ENCODE measurements at regions not wholly inside any gene's neighbourhood (a gene's known extent, or its start where the extent isn't known, plus 50 kb on each side); places are given as distances from the start of the nearest gene placed in this dataset.

DNA sequence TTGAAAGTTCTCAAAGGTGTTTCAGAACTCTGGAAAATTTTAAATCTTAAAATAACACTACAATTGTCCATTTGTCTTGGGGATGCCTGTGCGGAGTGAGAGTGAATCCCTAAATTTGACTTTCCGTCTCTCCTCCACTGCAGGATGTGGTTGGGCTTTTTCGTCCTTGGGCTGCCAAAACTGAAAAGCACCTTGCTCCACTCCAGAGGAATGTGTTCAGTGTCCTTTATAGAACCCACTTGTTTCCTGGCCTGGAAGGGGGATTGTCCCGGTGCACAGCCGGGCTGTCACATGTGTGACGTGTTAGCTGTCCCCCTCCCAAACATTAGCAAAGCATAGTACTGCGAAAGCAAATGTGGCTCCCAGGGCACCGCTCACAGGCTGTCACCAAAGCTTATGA lies 69.6 kb upstream of the ATP10A start:
- Histone ChIP-seq H3K27me3 (replicated peaks in 1 of 7) (peaks cover 0 to 20% (median 0%) of the 10 kb centered on the region in 7 donors), H3K9me3 (peaks cover 0 to 23% (median 13%) of the 10 kb centered on the region in 8 donors), H3K27ac (no peak overlapping the region), H3K36me3 (no peaks in the 10 kb centered on the region), H3K4me3 (no peak overlapping the region), H3K4me1 (peaks cover 0 to 8% (median 0%) of the 10 kb centered on the region in 6 donors)
- no peak for TF ChIP-seq POLR2AphosphoS5 (IDR thresholded peaks at IDR 0.05)
- TF ChIP-seq POLR2A (IDR thresholded peaks at IDR 0.05): no peak
- TF ChIP-seq, protein P1, sequence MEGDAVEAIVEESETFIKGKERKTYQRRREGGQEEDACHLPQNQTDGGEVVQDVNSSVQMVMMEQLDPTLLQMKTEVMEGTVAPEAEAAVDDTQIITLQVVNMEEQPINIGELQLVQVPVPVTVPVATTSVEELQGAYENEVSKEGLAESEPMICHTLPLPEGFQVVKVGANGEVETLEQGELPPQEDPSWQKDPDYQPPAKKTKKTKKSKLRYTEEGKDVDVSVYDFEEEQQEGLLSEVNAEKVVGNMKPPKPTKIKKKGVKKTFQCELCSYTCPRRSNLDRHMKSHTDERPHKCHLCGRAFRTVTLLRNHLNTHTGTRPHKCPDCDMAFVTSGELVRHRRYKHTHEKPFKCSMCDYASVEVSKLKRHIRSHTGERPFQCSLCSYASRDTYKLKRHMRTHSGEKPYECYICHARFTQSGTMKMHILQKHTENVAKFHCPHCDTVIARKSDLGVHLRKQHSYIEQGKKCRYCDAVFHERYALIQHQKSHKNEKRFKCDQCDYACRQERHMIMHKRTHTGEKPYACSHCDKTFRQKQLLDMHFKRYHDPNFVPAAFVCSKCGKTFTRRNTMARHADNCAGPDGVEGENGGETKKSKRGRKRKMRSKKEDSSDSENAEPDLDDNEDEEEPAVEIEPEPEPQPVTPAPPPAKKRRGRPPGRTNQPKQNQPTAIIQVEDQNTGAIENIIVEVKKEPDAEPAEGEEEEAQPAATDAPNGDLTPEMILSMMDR (IDR thresholded peaks at IDR 0.05 in 8 of 11, conservative IDR thresholded peaks at IDR 0.05 in 3 of 11): no peak
- 78 to 87% (median 82%) methylated on average over 7 to 8 of the region's 8 CpGs for WGBS, 5 donors
- intact Hi-C loops (cut with DNase I; ENCODE audit: low total_unique reads): no loop called here
- DNase-seq: no peak

DNA sequence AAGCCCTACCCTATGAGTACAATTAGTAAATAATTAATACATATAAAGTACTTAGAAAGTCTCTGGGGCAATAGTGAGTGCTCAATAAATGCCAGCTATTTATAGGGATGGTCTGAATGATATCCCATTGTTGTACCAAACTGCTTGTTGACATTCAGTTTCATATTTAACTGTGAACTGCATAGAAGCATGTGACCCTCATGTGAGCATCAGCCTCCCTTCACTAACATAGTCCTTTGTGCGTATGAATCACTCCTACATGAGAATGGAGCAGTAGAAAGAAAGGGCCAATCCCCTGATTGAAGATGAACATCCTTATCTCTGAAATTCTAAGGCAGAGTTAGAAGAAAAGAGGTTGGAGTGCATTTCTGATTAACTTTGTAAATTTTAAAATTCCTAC lies 68.7 kb upstream of the ATP10A start:
- no peak for DNase-seq
- H3K4me3 ChIP-seq: no peak overlapping the region
- H3K9me3 ChIP-seq: peaks cover 0 to 23% (median 13%) of the 10 kb centered on the region in 8 donors
- intact Hi-C loops (cut with DNase I; ENCODE audit: low total_unique reads): no loop called here
- no peaks in the 10 kb centered on the region for H3K36me3 ChIP-seq
- TF ChIP-seq, protein P1 (IDR thresholded peaks at IDR 0.05 in 8 of 11, conservative IDR thresholded peaks at IDR 0.05 in 3 of 11): no peak
- TF ChIP-seq POLR2A (IDR thresholded peaks at IDR 0.05) (no peak), POLR2AphosphoS5 (IDR thresholded peaks at IDR 0.05) (no peak)
- peaks cover 0 to 20% (median 0%) of the 10 kb centered on the region in 7 donors for H3K27me3 ChIP-seq (replicated peaks in 1 of 7)
- H3K27ac ChIP-seq: no peak overlapping the region
- peaks cover 0 to 8% (median 0%) of the 10 kb centered on the region in 6 donors for H3K4me1 ChIP-seq
- 69 to 95% (median 92%) methylated on average over 1 of the region's 1 CpG for WGBS, 5 donors

GRCh38 chr15:25930931-25931330 lies 67.8 kb upstream of the ATP10A start:
- H3K9me3 ChIP-seq: peaks cover 0 to 23% (median 13%) of the 10 kb centered on the region in 8 donors
- H3K4me1 ChIP-seq: peaks cover 0 to 8% (median 0%) of the 10 kb centered on the region in 6 donors
- H3K36me3 ChIP-seq: no peaks in the 10 kb centered on the region
- no peak overlapping the region for H3K27ac ChIP-seq
- intact Hi-C loops (cut with DNase I; ENCODE audit: low total_unique reads): no loop called here
- H3K27me3 ChIP-seq (replicated peaks in 1 of 7): peaks cover 0 to 20% (median 0%) of the 10 kb centered on the region in 7 donors
- 83 to 98% (median 92%) methylated on average over 2 of the region's 2 CpGs for WGBS, 5 donors
- TF ChIP-seq POLR2AphosphoS5 (IDR thresholded peaks at IDR 0.05) (no peak), POLR2A (IDR thresholded peaks at IDR 0.05) (no peak)
- TF ChIP-seq, protein P1 (IDR thresholded peaks at IDR 0.05 in 8 of 11, conservative IDR thresholded peaks at IDR 0.05 in 3 of 11): no peak
- H3K4me3 ChIP-seq: no peak overlapping the region
- no peak for DNase-seq

Small RNA genes in the stretch of these regions (small RNA-seq; reads per million reads assigned to genes)
- gene RF00554: 0 reads per million in 4 donors
